Keratinocyte (primary cell): ENCODE measurements at regions not wholly inside any gene's neighbourhood (a gene's known extent, or its start where the extent isn't known, plus 50 kb on each side); places are given as distances from the start of the nearest gene placed in this dataset.

ENCODE experiments used
- DNase-seq: peaks from one replicate; pipeline ENCODE4 v3.0.0-alpha.2; 2011; ENCODE audit warnings: low read depth, missing footprints, low spot score
- FAIRE-seq: peaks from 2 replicates; lab custom pipeline; 2011; peaks lifted over from hg19 to GRCh38; lab: Jason Lieb, UNC
- H2AFZ ChIP-seq: 2 replicates; pipeline ENCODE4 v1.6.0; 2012; ENCODE audit warnings: low read length, control low read depth, inconsistent platforms; ENCODE audit not compliant: control insufficient read depth
- H3K27ac ChIP-seq: 2 replicates; pipeline ENCODE4 v1.5.1; 2011; ENCODE audit warnings: low read length; ENCODE audit not compliant: control insufficient read depth, insufficient read depth
- H3K27me3 ChIP-seq: 3 replicates; pipeline ENCODE4 v1.6.0; 2011; ENCODE audit warnings: low read length; ENCODE audit not compliant: control insufficient read depth, insufficient read depth; ENCODE audit errors: extremely low read depth
- H3K36me3 ChIP-seq, 2 experiments: 2 replicates in 1 of 2; 3 replicates in 1 of 2; pipeline ENCODE4 v1.5.1; 2011; ENCODE audit warnings: low read length in 2 of 2, mild to moderate bottlenecking in 1 of 2; ENCODE audit not compliant: control insufficient read depth in 2 of 2, insufficient read depth in 2 of 2; ENCODE audit errors: extremely low read depth in 1 of 2
- H3K4me1 ChIP-seq: 3 replicates; pipeline ENCODE4 v1.5.1; 2011; ENCODE audit warnings: low read length; ENCODE audit not compliant: control insufficient read depth, insufficient read depth; ENCODE audit errors: extremely low read depth
- H3K4me2 ChIP-seq: 3 replicates; pipeline ENCODE4 v1.6.0; 2011; ENCODE audit warnings: low read depth, low read length; ENCODE audit not compliant: control insufficient read depth, insufficient read depth; ENCODE audit errors: extremely low read depth
- H3K4me3 ChIP-seq, 3 experiments: fragments of 200-600 bp in 1 of 3; sonication (generic) in 1 of 3; 2 replicates in 2 of 3; 3 replicates in 1 of 3; pipeline ENCODE4 v1.5.1; 2011 to 2016; ENCODE audit warnings: low read length in 3 of 3, mild to moderate bottlenecking in 3 of 3, control low read depth in 2 of 3, inconsistent platforms in 1 of 3, low read depth in 1 of 3, mixed read lengths in 1 of 3, mixed run types in 1 of 3, moderate library complexity in 1 of 3; ENCODE audit not compliant: control insufficient read depth in 2 of 3, insufficient read depth in 2 of 3; ENCODE audit errors: extremely low read depth in 1 of 3
- H3K79me2 ChIP-seq: 2 replicates; pipeline ENCODE4 v1.6.0; 2012; ENCODE audit warnings: low read length; ENCODE audit not compliant: control insufficient read depth, insufficient read depth
- H3K9ac ChIP-seq: 3 replicates; pipeline ENCODE4 v1.6.0; 2011; ENCODE audit warnings: low read length; ENCODE audit not compliant: control insufficient read depth, insufficient read depth; ENCODE audit errors: extremely low read depth
- H3K9me1 ChIP-seq: 3 replicates; pipeline ENCODE4 v1.6.0; 2011; ENCODE audit warnings: low read length; ENCODE audit not compliant: control insufficient read depth, insufficient read depth; ENCODE audit errors: extremely low read depth
- H3K9me3 ChIP-seq: 2 replicates; pipeline ENCODE4 v1.5.1; 2012; ENCODE audit warnings: low read depth, low read length; ENCODE audit not compliant: control insufficient read depth
- H4K20me1 ChIP-seq: 3 replicates; pipeline ENCODE4 v1.6.0; 2011; ENCODE audit warnings: low read length; ENCODE audit not compliant: control insufficient read depth, insufficient read depth; ENCODE audit errors: extremely low read depth
- CTCF ChIP-seq, 3 experiments: IDR thresholded peaks in 1 of 3; conservative IDR thresholded peaks in 1 of 3; optimal IDR thresholded peaks in 1 of 3; 2 replicates in 2 of 3; 3 replicates in 1 of 3; pipeline versions ENCODE3 to v1.5.1; 2011; ENCODE audit warnings: low read length in 3 of 3, mild to moderate bottlenecking in 3 of 3, moderate library complexity in 2 of 3, control low read depth in 1 of 3, inconsistent platforms in 1 of 3; ENCODE audit not compliant: insufficient read depth in 2 of 3; ENCODE audit errors: extremely low read depth in 1 of 3
- EZH2 ChIP-seq: IDR thresholded peaks from one replicate; pipeline ENCODE4 v1.6.1; 2012; ENCODE audit warnings: inconsistent platforms, mild to moderate bottlenecking, low read length, moderate library complexity
- dilution Hi-C: fragments of 300-500 bp; cut with MboI; formaldehyde crosslinking; loops from one replicate; pipeline ENCODE4 v1.7.0; 2020; ENCODE audit warnings: low sequenced_read_pairs; ENCODE audit not compliant: extremely low pct_ligation_motif_present

- H3K4me3 ChIP-seq: no peak overlapping the region
- TF ChIP-seq EZH2 (no peak), CTCF (optimal IDR thresholded peaks at IDR 0.05 in 1 of 3, IDR thresholded peaks at IDR 0.05 in 1 of 3, conservative IDR thresholded peaks at IDR 0.05 in 1 of 3; ENCODE audit: extremely low read depth in 1 of 3, insufficient read depth in 2 of 3, low read length in 3 of 3) (no peak)
- no peak overlapping the region for H3K27ac ChIP-seq
- H3K9me1 ChIP-seq: no peaks in the 10 kb centered on the region
- H4K20me1 ChIP-seq: no peaks in the 10 kb centered on the region
- no peak overlapping the region for H3K4me2 ChIP-seq
- no peaks in the 10 kb centered on the region for H3K79me2 ChIP-seq
- H3K27me3 ChIP-seq: no peaks in the 10 kb centered on the region
- no peak overlapping the region for H2AFZ ChIP-seq
- no peak overlapping the region for H3K9ac ChIP-seq
- DNase-seq (no peak), FAIRE-seq (no peak)
- H3K9me3 ChIP-seq: no peaks in the 10 kb centered on the region
- dilution Hi-C loops: no loop called here
- H3K36me3 ChIP-seq: no peaks in the 10 kb centered on the region
- H3K4me1 ChIP-seq: no peaks in the 10 kb centered on the region
Observed at GRCh38 chr4:35163168-35163567, 1081.1 kb downstream of the ARAP2 start.

GRCh38 chr4:35164063-35164462, 1080.3 kb downstream of the ARAP2 start:
- FAIRE-seq (no peak), DNase-seq (no peak)
- H3K4me2 ChIP-seq: no peak overlapping the region
- no peak overlapping the region for H3K4me3 ChIP-seq
- TF ChIP-seq CTCF (optimal IDR thresholded peaks at IDR 0.05 in 1 of 3, IDR thresholded peaks at IDR 0.05 in 1 of 3, conservative IDR thresholded peaks at IDR 0.05 in 1 of 3; ENCODE audit: extremely low read depth in 1 of 3, insufficient read depth in 2 of 3, low read length in 3 of 3): no peak
- no peak for TF ChIP-seq EZH2
- no peak overlapping the region for H3K27ac ChIP-seq
- no peaks in the 10 kb centered on the region for H3K9me1 ChIP-seq
- dilution Hi-C loops: no loop called here
- no peaks in the 10 kb centered on the region for H3K27me3 ChIP-seq
- no peaks in the 10 kb centered on the region for H3K4me1 ChIP-seq
- H2AFZ ChIP-seq: no peak overlapping the region
- H3K9ac ChIP-seq: no peak overlapping the region
- H3K79me2 ChIP-seq: no peaks in the 10 kb centered on the region
- no peaks in the 10 kb centered on the region for H3K9me3 ChIP-seq
- no peaks in the 10 kb centered on the region for H3K36me3 ChIP-seq
- no peaks in the 10 kb centered on the region for H4K20me1 ChIP-seq
